ENCODE measurements at regions not wholly inside any gene's neighbourhood (a gene's known extent, or its start where the extent isn't known, plus 50 kb on each side); places are given as distances from the start of the nearest gene placed in this dataset.
A peak's percentile ranks its signal among the peaks of the same experiment; 100 is the strongest.
"Not testable (repeated sequence)": the region's sequence is repeated elsewhere in the genome, so short reads cannot be mapped to it uniquely, and the experiment has no call there.

DNA sequence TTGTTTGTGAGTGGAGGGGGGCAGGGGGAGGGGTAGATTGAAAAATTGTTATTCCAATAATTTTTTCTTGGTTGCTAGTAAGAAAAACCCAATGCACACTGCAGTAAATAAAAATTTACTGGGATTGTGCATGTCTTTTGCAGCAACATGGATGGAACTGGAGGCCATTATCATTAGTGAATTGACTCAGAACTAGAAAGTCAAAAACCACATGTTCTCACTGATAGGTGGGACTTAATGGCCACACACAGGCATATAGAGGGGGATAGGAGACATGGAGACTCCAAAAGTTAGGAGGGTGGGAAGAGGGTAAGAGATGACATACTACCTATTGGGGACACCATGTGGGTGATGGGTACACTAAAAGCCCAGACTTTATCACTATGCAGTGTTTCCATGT lies 67.2 kb downstream of the BUB3 start:
- DNase-seq (ENCODE audit: low read depth in 4 of 4, low spot score in 3 of 4) = no peak

GRCh38 chr10:123222832-123223231 lies 68.6 kb downstream of the BUB3 start:
- DNase-seq (ENCODE audit: low read depth in 4 of 4, low spot score in 3 of 4) = no peak

- no peak for DNase-seq (ENCODE audit: low read depth in 4 of 4, low spot score in 3 of 4)
These were observed 73.5 kb downstream of the BUB3 start for GRCh38 chr10:123227706-123228105.

DNA sequence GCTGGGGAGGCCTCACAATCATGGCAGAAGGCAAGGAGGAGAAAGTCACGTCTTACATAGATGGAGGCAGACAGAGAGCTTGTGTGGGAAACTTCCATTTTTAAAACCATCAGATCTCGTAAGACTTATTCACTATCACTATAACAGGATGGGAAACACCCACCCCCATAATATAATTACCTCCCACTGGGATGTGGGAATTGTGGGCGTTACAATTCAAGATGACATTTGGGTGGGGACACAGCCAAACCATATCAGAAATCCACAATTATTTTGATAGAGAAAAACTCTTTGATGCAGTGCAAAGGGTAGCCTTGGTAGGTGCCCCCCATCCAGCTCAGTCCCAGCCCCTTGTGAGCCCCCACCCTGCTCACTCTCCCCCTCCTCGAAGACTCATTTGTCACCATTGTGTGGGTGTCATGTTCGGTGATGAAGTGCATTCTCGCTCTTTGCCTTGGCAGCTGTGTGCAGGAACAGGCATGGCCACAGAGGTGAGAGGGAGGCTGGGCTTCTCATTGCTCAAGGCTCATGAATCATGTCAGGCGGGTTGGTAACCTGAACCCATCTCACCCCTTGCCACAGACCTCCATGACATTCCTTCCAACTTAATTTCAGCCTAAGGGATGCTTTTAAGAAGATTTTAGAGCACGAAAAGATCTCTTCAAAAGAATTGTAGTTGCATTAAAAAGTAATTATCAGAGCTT lies 75.9 kb downstream of the BUB3 start:
- peak; percentile 10 to 57 (median 33) for DNase-seq (ENCODE audit: low read depth in 4 of 4, low spot score in 3 of 4)

DNA sequence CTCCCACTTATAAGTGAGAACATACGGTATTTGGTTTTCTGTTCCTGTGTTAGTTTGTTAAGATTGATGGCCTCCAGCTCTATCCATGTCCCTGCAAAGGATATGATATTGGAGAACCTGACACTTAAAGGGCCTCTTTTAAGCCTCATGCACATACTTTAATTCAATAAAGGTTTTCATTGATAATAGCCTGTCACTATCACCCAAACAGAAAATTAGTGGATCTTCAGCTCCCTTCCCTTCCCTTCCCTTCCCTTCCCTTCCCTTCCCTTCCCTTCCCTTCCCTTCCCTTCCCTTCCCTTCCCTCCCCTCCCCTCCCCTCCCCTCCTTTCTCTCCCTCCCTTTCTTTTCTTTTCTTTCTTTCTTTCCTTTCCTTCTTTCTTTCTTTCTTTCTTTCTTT lies 78.7 kb downstream of the BUB3 start:
- not testable (repeated sequence) for DNase-seq (ENCODE audit: low read depth in 4 of 4, low spot score in 3 of 4)

- not testable (repeated sequence) for DNase-seq (ENCODE audit: low read depth in 4 of 4, low spot score in 3 of 4)
These were observed 80.8 kb downstream of the BUB3 start for GRCh38 chr10:123235014-123235413.

- no peak for DNase-seq (ENCODE audit: low read depth in 4 of 4, low spot score in 3 of 4)
These were observed 81.9 kb downstream of the BUB3 start for GRCh38 chr10:123236126-123236525.

DNA sequence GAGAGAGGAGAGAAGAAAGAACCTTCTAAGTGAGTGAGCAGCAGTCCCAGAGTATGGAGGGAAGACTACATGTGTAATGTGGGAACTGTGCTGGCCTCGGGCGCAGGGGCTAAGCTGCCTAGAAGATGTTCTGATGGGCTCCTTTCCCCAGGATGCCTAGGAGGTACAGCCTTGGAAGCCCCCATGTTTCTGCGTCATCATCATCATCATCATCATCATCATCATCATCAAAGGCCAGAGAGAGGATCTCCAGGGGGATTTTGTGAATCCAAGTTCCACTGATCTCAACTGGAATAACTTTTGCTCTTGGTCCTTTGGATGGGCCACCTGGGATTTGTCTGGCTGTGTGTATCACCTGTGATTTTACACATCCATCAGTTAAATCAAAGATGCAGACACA lies 86.0 kb downstream of the BUB3 start:
- DNase-seq (ENCODE audit: low read depth in 4 of 4, low spot score in 3 of 4) = no peak

GRCh38 chr10:123240776-123241175 lies 86.6 kb downstream of the BUB3 start:
- DNase-seq (ENCODE audit: low read depth in 4 of 4, low spot score in 3 of 4) = no peak

GRCh38 chr10:123241391-123242141 lies 87.4 kb downstream of the BUB3 start:
- no peak for DNase-seq (ENCODE audit: low read depth in 4 of 4, low spot score in 3 of 4)

DNA sequence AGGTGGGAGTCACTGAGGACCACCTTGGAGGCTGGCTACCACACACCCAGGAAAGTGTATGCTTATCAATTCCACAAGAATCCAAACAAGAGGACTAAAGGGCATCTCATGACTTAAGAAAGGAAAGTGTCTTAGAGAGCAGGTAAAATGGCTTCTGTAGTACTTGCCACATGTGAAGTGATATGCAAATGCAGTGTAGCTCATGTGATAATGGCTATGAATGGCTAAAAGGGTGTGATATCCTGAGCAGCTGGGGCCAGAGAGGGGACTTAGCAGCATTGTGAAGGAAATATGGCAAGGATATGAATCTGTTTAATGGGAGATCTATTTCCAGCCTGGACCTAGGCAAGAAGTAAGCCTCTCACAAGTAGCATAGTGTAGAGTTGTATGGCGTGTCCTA lies 90.5 kb downstream of the BUB3 start:
- no peak for DNase-seq (ENCODE audit: low read depth in 4 of 4, low spot score in 3 of 4)

- no peak for DNase-seq (ENCODE audit: low read depth in 4 of 4, low spot score in 3 of 4)
These were observed 91.1 kb downstream of the BUB3 start for GRCh38 chr10:123245264-123245663.

GRCh38 chr10:123249894-123250293 lies 95.7 kb downstream of the BUB3 start:
- no peak for DNase-seq (ENCODE audit: low read depth in 4 of 4, low spot score in 3 of 4)

DNA sequence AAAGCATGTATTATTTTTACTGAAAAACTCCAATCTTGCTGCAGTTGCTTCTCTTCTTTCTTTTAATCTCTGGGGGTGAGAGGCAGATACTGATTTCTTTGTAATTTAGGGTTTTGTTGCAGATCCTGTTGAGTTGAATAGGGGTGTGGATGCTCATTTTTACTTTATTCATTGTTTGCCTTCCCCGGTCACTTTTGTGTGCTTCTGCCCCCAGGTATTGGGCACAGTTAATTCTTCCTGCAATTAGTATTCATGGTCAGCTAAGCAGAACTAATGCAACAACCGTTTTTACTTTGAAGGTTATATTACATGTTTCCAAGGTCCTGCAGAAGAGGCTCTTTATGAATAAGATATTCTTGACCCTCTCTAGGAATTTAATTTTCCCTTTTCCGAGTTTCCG lies 96.4 kb downstream of the BUB3 start:
- no peak for DNase-seq (ENCODE audit: low read depth in 4 of 4, low spot score in 3 of 4)

DNA sequence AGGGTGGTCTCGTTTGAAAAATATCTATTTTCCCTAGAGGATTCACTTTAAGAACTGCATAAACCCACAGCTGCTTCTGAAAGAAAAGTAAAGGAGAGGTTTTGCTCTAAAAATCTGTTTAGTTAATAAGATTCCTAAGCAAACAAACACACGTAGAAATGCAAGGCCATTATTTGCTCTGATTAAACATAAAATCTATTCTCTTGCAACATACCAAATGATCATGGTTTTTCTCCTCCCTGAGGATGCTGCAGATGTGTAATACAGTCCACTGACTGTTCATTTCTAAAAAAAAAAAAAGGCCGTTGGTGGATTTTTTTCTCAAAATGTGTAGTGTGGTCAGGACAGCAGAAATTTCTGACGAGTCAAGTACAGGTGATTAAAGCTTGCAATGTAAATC lies 98.6 kb downstream of the BUB3 start:
- DNase-seq (ENCODE audit: low read depth in 4 of 4, low spot score in 3 of 4) = no peak

DNA sequence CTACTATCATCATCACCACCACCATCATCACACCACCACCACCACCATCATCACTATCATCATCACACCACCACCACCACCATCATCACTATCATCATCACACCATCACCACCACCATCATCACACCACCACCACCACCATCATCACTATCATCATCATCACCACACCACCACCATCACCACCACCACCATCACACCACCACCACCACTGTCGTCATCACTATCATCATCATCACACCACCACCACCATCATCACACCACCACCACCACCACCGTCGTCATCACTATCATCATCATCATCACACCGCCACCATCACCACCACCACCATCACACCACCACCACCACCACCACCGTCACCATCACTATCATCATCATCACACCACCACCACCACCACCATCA lies 100.1 kb downstream of the BUB3 start:
- not testable (repeated sequence) for DNase-seq (ENCODE audit: low read depth in 4 of 4, low spot score in 3 of 4)

- no peak for DNase-seq (ENCODE audit: low read depth in 4 of 4, low spot score in 3 of 4)
These were observed 103.8 kb downstream of the BUB3 start for GRCh38 chr10:123257904-123258456.

- no peak for DNase-seq (ENCODE audit: low read depth in 4 of 4, low spot score in 3 of 4)
These were observed 104.9 kb downstream of the BUB3 start for GRCh38 chr10:123259081-123259480.

- no peak for DNase-seq (ENCODE audit: low read depth in 4 of 4, low spot score in 3 of 4)
These were observed 105.6 kb downstream of the BUB3 start for GRCh38 chr10:123259791-123260190.

DNA sequence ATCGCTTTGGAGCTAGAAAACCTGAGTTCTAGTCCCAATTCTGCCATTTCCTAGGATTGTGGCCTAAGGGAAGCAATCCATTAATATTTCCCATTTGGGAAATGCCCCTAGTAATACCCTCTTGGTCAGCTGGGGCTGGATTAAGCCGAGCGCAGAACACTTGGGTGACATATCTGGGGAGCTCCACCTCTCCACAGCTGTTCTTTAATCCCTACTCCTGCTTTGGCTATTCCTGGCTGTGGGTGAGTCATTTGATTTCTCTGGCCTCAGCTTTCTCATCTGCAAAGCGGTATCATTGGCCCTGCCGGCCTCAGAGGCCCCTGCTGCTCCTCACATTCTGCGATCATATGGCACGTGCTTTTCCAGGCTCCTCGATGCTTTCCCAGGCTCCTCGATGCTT lies 108.3 kb downstream of the BUB3 start:
- no peak for DNase-seq (ENCODE audit: low read depth in 4 of 4, low spot score in 3 of 4)

DNA sequence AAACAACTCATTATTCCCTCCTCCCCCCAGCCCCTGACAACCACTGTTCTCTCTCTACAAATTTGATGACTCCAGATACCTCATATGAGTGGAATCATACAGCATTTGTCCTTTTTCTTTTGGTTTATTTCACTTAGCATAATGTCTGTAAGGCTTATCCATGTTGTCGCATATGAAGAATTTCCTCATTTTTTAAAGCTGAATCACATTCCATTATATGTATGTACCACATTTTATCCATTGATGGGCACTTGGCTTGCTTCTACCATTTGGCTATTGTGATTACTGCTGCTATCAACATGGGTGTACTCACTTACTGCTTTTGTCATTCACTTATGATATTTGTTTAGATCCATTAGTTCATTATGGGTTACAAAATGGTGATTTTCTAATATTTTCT lies 112.8 kb downstream of the BUB3 start:
- DNase-seq (ENCODE audit: low read depth in 4 of 4, low spot score in 3 of 4) = no peak

DNA sequence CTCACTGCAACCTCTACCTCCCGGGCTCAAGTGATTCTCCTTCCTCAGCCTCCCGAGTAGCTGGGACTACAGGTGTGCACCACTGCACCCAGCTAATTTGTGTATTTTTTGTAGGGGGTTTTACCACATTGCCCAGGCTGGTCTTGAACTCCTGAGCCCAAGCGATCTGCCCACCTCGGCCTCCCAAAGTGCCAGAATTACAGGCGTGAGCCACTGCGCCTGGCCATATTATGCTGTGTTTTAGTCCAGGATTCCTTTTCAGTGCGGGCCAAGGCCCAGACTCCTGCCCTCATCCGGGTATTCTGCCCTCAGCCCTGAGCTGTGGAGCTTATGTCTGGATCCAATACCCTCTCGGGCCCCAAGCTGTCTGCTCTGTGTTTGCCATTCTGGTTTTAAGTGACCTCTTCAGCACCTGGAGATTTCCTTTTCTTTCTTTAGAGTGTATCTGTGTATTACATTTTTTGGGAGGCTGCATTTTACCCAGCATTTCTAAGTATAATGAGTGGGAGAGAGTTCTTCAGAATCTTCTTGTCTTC lies 114.9 kb downstream of the BUB3 start:
- DNase-seq (ENCODE audit: low read depth in 4 of 4, low spot score in 3 of 4) = no peak

All from right renal pelvis (tissue), 4 donors.